Vagina (tissue), 2 donors: ENCODE measurements at regions not wholly inside any gene's neighbourhood (a gene's known extent, or its start where the extent isn't known, plus 50 kb on each side); places are given as distances from the start of the nearest gene placed in this dataset.

Experiments used
- CTCF ChIP-seq, 3 experiments: fragments of 450-650 bp in 2 of 3; fragments of 200-600 bp in 1 of 3; sonication (generic) in 1 of 3; IDR thresholded peaks; one replicate each; pipeline ENCODE4 v1.5.1; 2017 to 2019; ENCODE audit warnings: antibody characterized with exemption in 3 of 3, mild to moderate bottlenecking in 2 of 3, moderate library complexity in 2 of 3
- POLR2A ChIP-seq, 2 donors: fragments of 450-650 bp; IDR thresholded peaks; one replicate each; pipeline ENCODE4 v1.6.1; 2017; ENCODE audit warnings: antibody characterized with exemption in 2 of 2, mild to moderate bottlenecking in 2 of 2, moderate library complexity in 2 of 2
- POLR2AphosphoS5 ChIP-seq, 2 donors: sonication (generic); formaldehyde crosslinking; IDR thresholded peaks; one replicate each; pipeline ENCODE4 v1.9.0; 2017; ENCODE audit warnings: antibody characterized with exemption in 2 of 2, mild to moderate bottlenecking in 2 of 2, low read depth in 1 of 2; ENCODE audit not compliant: insufficient read depth in 1 of 2

- TF ChIP-seq POLR2A (IDR thresholded peaks at IDR 0.05), result no peak
- no peak for TF ChIP-seq CTCF (IDR thresholded peaks at IDR 0.05)
- TF ChIP-seq POLR2AphosphoS5 (IDR thresholded peaks at IDR 0.05; ENCODE audit: insufficient read depth in 1 of 2, low read depth in 1 of 2), result no peak
Measured at GRCh38 chr3:69452295-69452694, 66.4 kb upstream of the FRMD4B start.
